Fibroblast of pulmonary artery (primary cell): ENCODE measurements at regions not wholly inside any gene's neighbourhood (a gene's known extent, or its start where the extent isn't known, plus 50 kb on each side); places are given as distances from the start of the nearest gene placed in this dataset.

Source experiments
- DNase-seq: peaks from one replicate; pipeline ENCODE4 v3.0.0-alpha.2; 2010; ENCODE audit warnings: low read depth
- H3K4me3 ChIP-seq: replicated peaks from 2 replicates; pipeline ENCODE4 v1.5.1; 2011; ENCODE audit warnings: low read depth, mild to moderate bottlenecking, control low read depth, low read length, moderate library complexity
- CTCF ChIP-seq: IDR thresholded peaks from 2 replicates; pipeline ENCODE4 v1.5.1; 2011; ENCODE audit warnings: mild to moderate bottlenecking, control low read depth, low read length, inconsistent platforms; ENCODE audit errors: missing control alignments

- peak; percentile 17 for DNase-seq
- no peak overlapping the region for H3K4me3 ChIP-seq
- TF ChIP-seq CTCF, result no peak
Observed at GRCh38 chr1:82485591-82486369, 685.0 kb downstream of the ADGRL2 start.

GRCh38 chr1:82483146-82483545 is 682.4 kb downstream of the ADGRL2 start:
- no peak for DNase-seq
- no peak for TF ChIP-seq CTCF
- H3K4me3 ChIP-seq, result no peak overlapping the region

GRCh38 chr1:82478916-82479315 is 678.2 kb downstream of the ADGRL2 start:
- no peak for TF ChIP-seq CTCF

GRCh38 chr1:82472489-82473131 is 671.9 kb downstream of the ADGRL2 start:
- no peak for TF ChIP-seq CTCF
- DNase-seq, result no peak
- H3K4me3 ChIP-seq, result no peak overlapping the region

More at GRCh38 chr1:82478916-82479315, 678.2 kb downstream of the ADGRL2 start:
- DNase-seq, result no peak
- no peak overlapping the region for H3K4me3 ChIP-seq

- no peak for DNase-seq
- no peak overlapping the region for H3K4me3 ChIP-seq
- no peak for TF ChIP-seq CTCF
Observed at GRCh38 chr1:82466891-82467290, 666.2 kb downstream of the ADGRL2 start.

- no peak overlapping the region for H3K4me3 ChIP-seq
- TF ChIP-seq CTCF, result no peak
- DNase-seq, result no peak
Observed at GRCh38 chr1:82466416-82466815, 665.7 kb downstream of the ADGRL2 start.

- no peak overlapping the region for H3K4me3 ChIP-seq
- TF ChIP-seq CTCF, result no peak
- DNase-seq, result no peak
Observed at GRCh38 chr1:82465024-82465423, 664.3 kb downstream of the ADGRL2 start.
